GM12878 (cell line): ENCODE measurements at regions not wholly inside any gene's neighbourhood (a gene's known extent, or its start where the extent isn't known, plus 50 kb on each side); places are given as distances from the start of the nearest gene placed in this dataset.

Source experiments
- CBX3 ChIP-seq: fragments of 200-600 bp; sonication (generic); IDR thresholded peaks from 2 replicates; pipeline ENCODE4 v1.6.1; 2016; ENCODE audit warnings: low read depth, borderline replicate concordance
- CTCF ChIP-seq, 3 experiments: IDR thresholded peaks in 2 of 3; conservative IDR thresholded peaks in 1 of 3; 2 replicates each; pipeline ENCODE4 v1.5.1; 2011; ENCODE audit warnings: low read depth in 3 of 3, low read length in 3 of 3, mild to moderate bottlenecking in 3 of 3, control low read depth in 2 of 3, moderate library complexity in 2 of 3, inconsistent platforms in 1 of 3, mixed read lengths in 1 of 3; ENCODE audit not compliant: control insufficient read depth in 2 of 3, insufficient read depth in 1 of 3; ENCODE audit errors: extremely low read depth in 1 of 3
- E4F1 ChIP-seq: fragments of 450-650 bp; IDR thresholded peaks from 2 replicates; pipeline ENCODE4 v1.6.1; 2018; ENCODE audit warnings: borderline replicate concordance, mild to moderate bottlenecking; ENCODE audit not compliant: partially characterized antibody
- HDAC2 ChIP-seq: fragments of 200-600 bp; sonication (generic); IDR thresholded peaks from 2 replicates; pipeline ENCODE4 v1.6.1; 2017
- SP1 ChIP-seq: IDR thresholded peaks from one replicate; pipeline ENCODE4 v1.6.1; 2011; ENCODE audit warnings: low read depth, low read length
- SPI1 ChIP-seq: IDR thresholded peaks from 2 replicates; pipeline ENCODE4 v1.6.1; 2011; ENCODE audit warnings: low read depth, mild to moderate bottlenecking, low read length, moderate library complexity, borderline replicate concordance; ENCODE audit not compliant: insufficient read depth

- TF ChIP-seq E4F1, result no peak
- no peak for TF ChIP-seq SPI1
- TF ChIP-seq CTCF (IDR thresholded peaks at IDR 0.05 in 2 of 3, conservative IDR thresholded peaks at IDR 0.05 in 1 of 3; ENCODE audit: control insufficient read depth in 2 of 3, extremely low read depth in 1 of 3, insufficient read depth in 1 of 3, low read depth in 3 of 3, low read length in 3 of 3), result no peak
- no peak for TF ChIP-seq HDAC2
- TF ChIP-seq SP1, result no peak
- no peak for TF ChIP-seq CBX3
These were observed 58.1 kb upstream of the DYNAP start for GRCh38 chr18:54532962-54533361.
